ENCODE measurements at regions not wholly inside any gene's neighbourhood (a gene's known extent, or its start where the extent isn't known, plus 50 kb on each side); places are given as distances from the start of the nearest gene placed in this dataset.
"Not testable (repeated sequence)": the region's sequence is repeated elsewhere in the genome, so short reads cannot be mapped to it uniquely, and the experiment has no call there.

GRCh38 chr19:23984911-23985310, 70.2 kb downstream of the ZNF726 start:
- DNase-seq = not testable (repeated sequence)

- no peak for DNase-seq
Measured at GRCh38 chr19:23986623-23987022, 71.9 kb downstream of the ZNF726 start.

- DNase-seq = peak in 2 of 56 donors; percentile 0 to 80
Measured at GRCh38 chr19:23991170-23991569, 76.5 kb downstream of the ZNF726 start.

GRCh38 chr19:23992348-23992747, 77.7 kb downstream of the ZNF726 start:
- DNase-seq = no peak

GRCh38 chr19:23993440-23993839, 78.8 kb downstream of the ZNF726 start:
- no peak for DNase-seq

GRCh38 chr19:23996549-23996948, 81.9 kb downstream of the ZNF726 start:
- no peak for DNase-seq

GRCh38 chr19:23998568-23998967, 83.9 kb downstream of the ZNF726 start:
- DNase-seq = no peak

GRCh38 chr19:23999821-24000610, 85.3 kb downstream of the ZNF726 start:
- no peak for DNase-seq

GRCh38 chr19:24000656-24001055, 86.0 kb downstream of the ZNF726 start:
- DNase-seq = no peak

- no peak for DNase-seq
Measured at GRCh38 chr19:24002256-24002945, 84.6 kb upstream of the ZNF254 start.

GRCh38 chr19:24003537-24003936, 83.5 kb upstream of the ZNF254 start:
- no peak for DNase-seq

- DNase-seq = no peak
Measured at GRCh38 chr19:24004166-24004565, 82.8 kb upstream of the ZNF254 start.

- DNase-seq = no peak
Measured at GRCh38 chr19:24029941-24030636, 56.9 kb upstream of the ZNF254 start.

- DNase-seq = peak in 1 of 56 donors; percentile 9
Measured at GRCh38 chr19:24032651-24033050, 54.3 kb upstream of the ZNF254 start.

- peak; percentile 45 to 92 (median 78) for DNase-seq
Measured at GRCh38 chr19:24033301-24033962, 53.6 kb upstream of the ZNF254 start.

- DNase-seq = peak in 33 of 56 donors; percentile 2 to 74 (median 51)
Measured at GRCh38 chr19:24033963-24034342, 53.0 kb upstream of the ZNF254 start.

- DNase-seq = not testable (repeated sequence)
Measured at GRCh38 chr19:24035261-24035880, 51.6 kb upstream of the ZNF254 start.

Measured in amygdala (tissue), 56 donors.